B cell (primary cell): ENCODE measurements at regions not wholly inside any gene's neighbourhood (a gene's known extent, or its start where the extent isn't known, plus 50 kb on each side); places are given as distances from the start of the nearest gene placed in this dataset.

Source experiments
- ATAC-seq: fragments of 200-7000 bp; cut with Tn5 transposase; one replicate; pipeline ENCODE4 v1.10.0; 2021; ENCODE audit warnings: low read depth, mild to moderate bottlenecking, moderate number of reproducible peaks, moderate library complexity
- CTCF ChIA-PET: fragments of 350-600 bp; sonication (Branson Sonifier 250); formaldehyde crosslinking; loops from one replicate; lab custom pipeline; 2021; ENCODE audit warnings: antibody characterized with exemption, inconsistent platforms; lab: Charles Lee
- POLR2A ChIA-PET: fragments of 350-600 bp; sonication (Branson Sonifier 250); formaldehyde crosslinking; loops from one replicate; lab custom pipeline; 2021; ENCODE audit warnings: antibody characterized with exemption; lab: Charles Lee
- DNase-seq: peaks from one replicate; pipeline ENCODE4 v3.0.0; 2013
- H2AFZ ChIP-seq: 2 replicates; pipeline ENCODE4 v1.6.1; 2012; ENCODE audit warnings: mild to moderate bottlenecking, low read depth, low read length; ENCODE audit not compliant: insufficient read depth, poor library complexity, severe bottlenecking
- H3K27ac ChIP-seq, 2 donors: 1 replicate in 1 of 2; 2 replicates in 1 of 2; pipeline ENCODE4 v1.5.1; 2012 to 2013; ENCODE audit warnings: low read length in 2 of 2, mild to moderate bottlenecking in 2 of 2, moderate library complexity in 1 of 2
- H3K27me3 ChIP-seq, 4 experiments: fragments of 200-600 bp in 1 of 4; sonication (generic) in 1 of 4; replicated peaks in 1 of 4; 1 replicate in 2 of 4; 2 replicates in 2 of 4; pipeline versions ENCODE4 v1.6.1 to v1.7.0; 2013 to 2016; ENCODE audit warnings: low read length in 3 of 4, mild to moderate bottlenecking in 2 of 4, mixed read lengths in 1 of 4, moderate library complexity in 1 of 4; ENCODE audit not compliant: insufficient read depth in 4 of 4, control insufficient read depth in 3 of 4; ENCODE audit errors: control extremely low read depth in 1 of 4
- H3K36me3 ChIP-seq, 2 experiments: replicated peaks in 1 of 2; 1 replicate in 1 of 2; 2 replicates in 1 of 2; pipeline versions ENCODE4 v1.6.1 to v1.7.1; 2013; ENCODE audit warnings: low read length in 1 of 2; ENCODE audit not compliant: insufficient read depth in 2 of 2, control insufficient read depth in 1 of 2; ENCODE audit errors: control extremely low read depth in 1 of 2, extremely low read depth in 1 of 2
- H3K4me1 ChIP-seq, 2 donors: fragments of 200-600 bp in 1 of 2; sonication (generic) in 1 of 2; 1 replicate in 1 of 2; 2 replicates in 1 of 2; pipeline versions ENCODE4 v1.5.1 to v1.6.1; 2013 to 2017; ENCODE audit warnings: low read length in 2 of 2; ENCODE audit not compliant: control insufficient read depth in 2 of 2, insufficient read depth in 2 of 2
- H3K4me2 ChIP-seq: replicated peaks from 2 replicates; pipeline ENCODE3; 2012; ENCODE audit warnings: mild to moderate bottlenecking, low read depth, low read length; ENCODE audit not compliant: poor library complexity, severe bottlenecking
- H3K4me3 ChIP-seq, 5 experiments: fragments of 200-600 bp in 1 of 5; sonication (generic) in 1 of 5; 1 replicate in 3 of 5; 2 replicates in 2 of 5; pipeline versions ENCODE4 v1.5.1 to v1.7.0; 2011 to 2016; ENCODE audit warnings: low read length in 4 of 5, mild to moderate bottlenecking in 4 of 5, low read depth in 2 of 5, control low read depth in 1 of 5, moderate library complexity in 1 of 5; ENCODE audit not compliant: insufficient read depth in 1 of 5; ENCODE audit errors: control extremely low read depth in 1 of 5, extremely low read depth in 1 of 5
- H3K79me2 ChIP-seq: fragments of 200-600 bp; sonication (generic); one replicate; pipeline ENCODE4 v1.6.0; 2016; ENCODE audit warnings: low read length; ENCODE audit not compliant: control insufficient read depth, insufficient read depth
- H3K9ac ChIP-seq: fragments of 200-600 bp; sonication (generic); 2 replicates; pipeline ENCODE4 v1.6.1; 2017; ENCODE audit warnings: mild to moderate bottlenecking, low read length, moderate library complexity
- H3K9me3 ChIP-seq, 3 donors: one replicate each; pipeline versions ENCODE4 v1.6.1 to v1.7.1; 2013; ENCODE audit warnings: low read length in 2 of 3; ENCODE audit not compliant: control insufficient read depth in 2 of 3, insufficient read depth in 1 of 3; ENCODE audit errors: control extremely low read depth in 1 of 3
- H4K20me1 ChIP-seq: 2 replicates; pipeline ENCODE4 v1.6.0; 2012; ENCODE audit warnings: mild to moderate bottlenecking, low read length; ENCODE audit not compliant: insufficient read depth, control insufficient read depth, poor library complexity, severe bottlenecking
- H3K27ac Mint-ChIP-seq: one replicate; pipeline ENCODE4 v1.8.0; 2021; ENCODE audit warnings: mixed read lengths
- H3K27me3 Mint-ChIP-seq: one replicate; pipeline ENCODE4 v1.8.0; 2021; ENCODE audit warnings: mixed read lengths
- H3K4me1 Mint-ChIP-seq: one replicate; pipeline ENCODE4 v1.8.0; 2021; ENCODE audit warnings: mixed read lengths
- H3K4me3 Mint-ChIP-seq: one replicate; pipeline ENCODE4 v1.8.0; 2021; ENCODE audit warnings: mixed read lengths
- H3K9me3 Mint-ChIP-seq: one replicate; pipeline ENCODE4 v1.8.0; 2022; ENCODE audit warnings: mixed read lengths; ENCODE audit not compliant: insufficient read depth
- CTCF ChIP-seq: fragments of 200-600 bp; IDR thresholded peaks from one replicate; pipeline ENCODE4 v1.8.0; 2022; ENCODE audit warnings: antibody characterized with exemption, mild to moderate bottlenecking
- EZH2 ChIP-seq: IDR thresholded peaks from 2 replicates; pipeline ENCODE4 v1.6.1; 2012; ENCODE audit warnings: borderline replicate concordance, low read depth, mild to moderate bottlenecking, moderate library complexity, low read length; ENCODE audit not compliant: insufficient read depth, poor library complexity, severe bottlenecking
- WGBS: methylation state at CpG from one replicate; pipeline ENCODE4 v1.1.5; 2013; ENCODE audit warnings: missing lambda C conversion rate; ENCODE audit not compliant: insufficient coverage; 5-methylcytosine and 5-hydroxymethylcytosine counted together
- intact Hi-C: fragments of 100-400 bp; cut with micrococcal nuclease; formaldehyde crosslinking; loops from one replicate; pipeline ENCODE4 v1.10.0; 2022

GRCh38 chr9:26339796-26340195, 552.8 kb downstream of the CAAP1 start:
- intact Hi-C loops = no loop called here
- Histone ChIP-seq H3K27ac (no peak overlapping the region), H4K20me1 (no peaks in the 10 kb centered on the region), H2AFZ (no peak overlapping the region), H3K9ac (no peak overlapping the region), H3K4me1 (no peaks in the 10 kb centered on the region), H3K4me2 (no peak overlapping the region), H3K36me3 (no peaks in the 10 kb centered on the region), H3K9me3 (no peaks in the 10 kb centered on the region), H3K79me2 (no peaks in the 10 kb centered on the region), H3K4me3 (no peak overlapping the region), H3K27me3 (no peaks in the 10 kb centered on the region)
- 94% methylated on average over 2 of the region's 5 CpGs for WGBS
- no peak for DNase-seq
- peaks cover 4% of the 10 kb centered on the region for H3K9me3 Mint-ChIP-seq
- TF ChIP-seq CTCF (no peak), EZH2 (no peak)
- CTCF ChIA-PET = no interaction called here
- POLR2A ChIA-PET = no interaction called here
- H3K4me3 Mint-ChIP-seq = no peak overlapping the region
- no peaks in the 10 kb centered on the region for H3K4me1 Mint-ChIP-seq
- H3K27me3 Mint-ChIP-seq = no peaks in the 10 kb centered on the region
- no peak for ATAC-seq
- H3K27ac Mint-ChIP-seq = no peak overlapping the region

GRCh38 chr9:26335116-26335515, 557.5 kb downstream of the CAAP1 start:
- POLR2A ChIA-PET = no interaction called here
- Histone ChIP-seq H4K20me1 (no peaks in the 10 kb centered on the region), H2AFZ (no peak overlapping the region), H3K9ac (no peak overlapping the region), H3K36me3 (no peaks in the 10 kb centered on the region), H3K4me3 (no peak overlapping the region), H3K27ac (no peak overlapping the region), H3K4me1 (no peaks in the 10 kb centered on the region), H3K9me3 (no peaks in the 10 kb centered on the region), H3K79me2 (no peaks in the 10 kb centered on the region), H3K4me2 (no peak overlapping the region), H3K27me3 (no peaks in the 10 kb centered on the region)
- Mint-ChIP-seq H3K9me3 (no peaks in the 10 kb centered on the region), H3K27me3 (no peaks in the 10 kb centered on the region), H3K27ac (no peak overlapping the region), H3K4me1 (no peaks in the 10 kb centered on the region), H3K4me3 (no peak overlapping the region)
- CTCF ChIA-PET = no interaction called here
- WGBS = no CpG with 5 or more reads among the region's 2 CpGs
- DNase-seq (no peak), ATAC-seq (no peak)
- TF ChIP-seq CTCF (no peak), EZH2 (no peak)
- intact Hi-C loops = no loop called here
